Panc1 (cell line): ENCODE measurements at regions not wholly inside any gene's neighbourhood (a gene's known extent, or its start where the extent isn't known, plus 50 kb on each side); places are given as distances from the start of the nearest gene placed in this dataset.

Experiments
- POLR2AphosphoS5 ChIP-seq: IDR thresholded peaks from 2 replicates; pipeline ENCODE4 v1.6.1; 2012; ENCODE audit warnings: mild to moderate bottlenecking, low read depth, low read length, moderate library complexity
- SIN3A ChIP-seq: IDR thresholded peaks from 2 replicates; pipeline ENCODE4 v1.6.1; 2012; ENCODE audit warnings: low read depth, mild to moderate bottlenecking, low read length, moderate library complexity, borderline replicate concordance; ENCODE audit not compliant: insufficient read depth
- TCF7L2 ChIP-seq: IDR thresholded peaks from 2 replicates; pipeline ENCODE4 v1.6.1; 2011; ENCODE audit warnings: mild to moderate bottlenecking, low read depth, low read length, inconsistent platforms
- TF ChIP-seq, protein P1 (sequence below): fragments of 450-650 bp; IDR thresholded peaks from 2 replicates; pipeline ENCODE4 v1.5.1; 2017; ENCODE audit warnings: mild to moderate bottlenecking
- TF ChIP-seq, protein P2 (sequence below), 2 experiments: IDR thresholded peaks; 2 replicates each; pipeline ENCODE4 v1.6.1; 2011 to 2012; ENCODE audit warnings: low read depth in 2 of 2, control low read depth in 1 of 2, low read length in 1 of 2, mild to moderate bottlenecking in 1 of 2, moderate library complexity in 1 of 2; ENCODE audit not compliant: insufficient read depth in 1 of 2

DNA sequence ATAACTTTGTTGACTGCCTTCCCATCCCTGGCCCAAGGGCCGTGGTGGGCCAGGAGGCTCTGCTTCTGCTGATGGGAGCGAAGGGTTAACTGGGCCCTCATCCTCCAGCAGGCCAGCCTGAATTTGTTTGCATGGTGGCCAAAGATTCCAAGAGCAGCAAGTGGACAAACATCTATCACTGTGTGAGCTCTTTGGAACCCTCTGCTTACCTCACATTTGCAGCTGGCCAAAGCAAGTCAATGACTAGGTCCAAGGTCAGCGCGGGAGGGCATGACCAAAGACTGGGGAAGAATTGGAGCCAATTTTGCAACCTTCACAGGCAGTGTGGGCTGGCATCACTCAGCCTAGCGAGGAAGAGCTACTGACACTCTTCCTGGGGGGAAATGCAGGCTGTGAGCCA is 67.8 kb upstream of the ATP6AP2 start:
- TF ChIP-seq, protein P1, sequence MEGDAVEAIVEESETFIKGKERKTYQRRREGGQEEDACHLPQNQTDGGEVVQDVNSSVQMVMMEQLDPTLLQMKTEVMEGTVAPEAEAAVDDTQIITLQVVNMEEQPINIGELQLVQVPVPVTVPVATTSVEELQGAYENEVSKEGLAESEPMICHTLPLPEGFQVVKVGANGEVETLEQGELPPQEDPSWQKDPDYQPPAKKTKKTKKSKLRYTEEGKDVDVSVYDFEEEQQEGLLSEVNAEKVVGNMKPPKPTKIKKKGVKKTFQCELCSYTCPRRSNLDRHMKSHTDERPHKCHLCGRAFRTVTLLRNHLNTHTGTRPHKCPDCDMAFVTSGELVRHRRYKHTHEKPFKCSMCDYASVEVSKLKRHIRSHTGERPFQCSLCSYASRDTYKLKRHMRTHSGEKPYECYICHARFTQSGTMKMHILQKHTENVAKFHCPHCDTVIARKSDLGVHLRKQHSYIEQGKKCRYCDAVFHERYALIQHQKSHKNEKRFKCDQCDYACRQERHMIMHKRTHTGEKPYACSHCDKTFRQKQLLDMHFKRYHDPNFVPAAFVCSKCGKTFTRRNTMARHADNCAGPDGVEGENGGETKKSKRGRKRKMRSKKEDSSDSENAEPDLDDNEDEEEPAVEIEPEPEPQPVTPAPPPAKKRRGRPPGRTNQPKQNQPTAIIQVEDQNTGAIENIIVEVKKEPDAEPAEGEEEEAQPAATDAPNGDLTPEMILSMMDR = no peak
- TF ChIP-seq POLR2AphosphoS5 = no peak
- TF ChIP-seq TCF7L2 = no peak
- TF ChIP-seq, protein P2, sequence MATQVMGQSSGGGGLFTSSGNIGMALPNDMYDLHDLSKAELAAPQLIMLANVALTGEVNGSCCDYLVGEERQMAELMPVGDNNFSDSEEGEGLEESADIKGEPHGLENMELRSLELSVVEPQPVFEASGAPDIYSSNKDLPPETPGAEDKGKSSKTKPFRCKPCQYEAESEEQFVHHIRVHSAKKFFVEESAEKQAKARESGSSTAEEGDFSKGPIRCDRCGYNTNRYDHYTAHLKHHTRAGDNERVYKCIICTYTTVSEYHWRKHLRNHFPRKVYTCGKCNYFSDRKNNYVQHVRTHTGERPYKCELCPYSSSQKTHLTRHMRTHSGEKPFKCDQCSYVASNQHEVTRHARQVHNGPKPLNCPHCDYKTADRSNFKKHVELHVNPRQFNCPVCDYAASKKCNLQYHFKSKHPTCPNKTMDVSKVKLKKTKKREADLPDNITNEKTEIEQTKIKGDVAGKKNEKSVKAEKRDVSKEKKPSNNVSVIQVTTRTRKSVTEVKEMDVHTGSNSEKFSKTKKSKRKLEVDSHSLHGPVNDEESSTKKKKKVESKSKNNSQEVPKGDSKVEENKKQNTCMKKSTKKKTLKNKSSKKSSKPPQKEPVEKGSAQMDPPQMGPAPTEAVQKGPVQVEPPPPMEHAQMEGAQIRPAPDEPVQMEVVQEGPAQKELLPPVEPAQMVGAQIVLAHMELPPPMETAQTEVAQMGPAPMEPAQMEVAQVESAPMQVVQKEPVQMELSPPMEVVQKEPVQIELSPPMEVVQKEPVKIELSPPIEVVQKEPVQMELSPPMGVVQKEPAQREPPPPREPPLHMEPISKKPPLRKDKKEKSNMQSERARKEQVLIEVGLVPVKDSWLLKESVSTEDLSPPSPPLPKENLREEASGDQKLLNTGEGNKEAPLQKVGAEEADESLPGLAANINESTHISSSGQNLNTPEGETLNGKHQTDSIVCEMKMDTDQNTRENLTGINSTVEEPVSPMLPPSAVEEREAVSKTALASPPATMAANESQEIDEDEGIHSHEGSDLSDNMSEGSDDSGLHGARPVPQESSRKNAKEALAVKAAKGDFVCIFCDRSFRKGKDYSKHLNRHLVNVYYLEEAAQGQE (IDR thresholded peaks at IDR 0.05; ENCODE audit: insufficient read depth in 1 of 2, low read depth in 2 of 2, low read length in 1 of 2) = no peak
- TF ChIP-seq SIN3A = no peak
